Body of pancreas (tissue), 4 donors: ENCODE measurements at regions not wholly inside any gene's neighbourhood (a gene's known extent, or its start where the extent isn't known, plus 50 kb on each side); places are given as distances from the start of the nearest gene placed in this dataset.

ENCODE experiments used
- POLR2A ChIP-seq, 3 donors: fragments of 450-650 bp; IDR thresholded peaks; one replicate each; pipeline ENCODE4 v1.6.1; 2016; ENCODE audit warnings: antibody characterized with exemption in 3 of 3, mild to moderate bottlenecking in 2 of 3
- TF ChIP-seq, protein P1 (sequence below), 7 experiments: fragments of 450-650 bp in 4 of 7; fragments of 200-600 bp in 3 of 7; sonication (generic) in 3 of 7; IDR thresholded peaks; one replicate each; pipeline ENCODE4 v1.5.1; 2016 to 2019; ENCODE audit warnings: antibody characterized with exemption in 7 of 7

DNA sequence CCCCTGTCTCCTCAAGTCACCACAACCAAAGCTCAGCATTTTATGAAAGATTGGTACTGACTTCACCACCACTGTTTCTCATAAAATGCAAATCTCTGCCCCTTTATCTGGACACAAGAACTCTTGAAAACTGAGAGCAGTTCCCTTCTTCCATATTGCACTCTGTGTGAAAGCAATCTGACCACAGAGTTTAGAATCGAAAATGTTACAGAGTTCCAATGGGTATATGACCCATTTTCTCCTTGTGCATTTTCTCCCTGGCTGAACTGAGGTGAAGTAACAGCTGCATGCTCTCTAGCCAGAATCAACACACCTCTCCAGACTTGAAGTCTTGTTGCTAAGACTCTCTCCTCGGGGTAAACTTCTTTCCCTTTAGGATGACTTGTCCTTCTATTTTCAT, 111.0 kb upstream of the PLCXD3 start:
- TF ChIP-seq, protein P1, sequence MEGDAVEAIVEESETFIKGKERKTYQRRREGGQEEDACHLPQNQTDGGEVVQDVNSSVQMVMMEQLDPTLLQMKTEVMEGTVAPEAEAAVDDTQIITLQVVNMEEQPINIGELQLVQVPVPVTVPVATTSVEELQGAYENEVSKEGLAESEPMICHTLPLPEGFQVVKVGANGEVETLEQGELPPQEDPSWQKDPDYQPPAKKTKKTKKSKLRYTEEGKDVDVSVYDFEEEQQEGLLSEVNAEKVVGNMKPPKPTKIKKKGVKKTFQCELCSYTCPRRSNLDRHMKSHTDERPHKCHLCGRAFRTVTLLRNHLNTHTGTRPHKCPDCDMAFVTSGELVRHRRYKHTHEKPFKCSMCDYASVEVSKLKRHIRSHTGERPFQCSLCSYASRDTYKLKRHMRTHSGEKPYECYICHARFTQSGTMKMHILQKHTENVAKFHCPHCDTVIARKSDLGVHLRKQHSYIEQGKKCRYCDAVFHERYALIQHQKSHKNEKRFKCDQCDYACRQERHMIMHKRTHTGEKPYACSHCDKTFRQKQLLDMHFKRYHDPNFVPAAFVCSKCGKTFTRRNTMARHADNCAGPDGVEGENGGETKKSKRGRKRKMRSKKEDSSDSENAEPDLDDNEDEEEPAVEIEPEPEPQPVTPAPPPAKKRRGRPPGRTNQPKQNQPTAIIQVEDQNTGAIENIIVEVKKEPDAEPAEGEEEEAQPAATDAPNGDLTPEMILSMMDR (IDR thresholded peaks at IDR 0.05): no peak
- TF ChIP-seq POLR2A (IDR thresholded peaks at IDR 0.05): no peak
